Body of pancreas (tissue), 4 donors: ENCODE measurements at regions not wholly inside any gene's neighbourhood (a gene's known extent, or its start where the extent isn't known, plus 50 kb on each side); places are given as distances from the start of the nearest gene placed in this dataset.

Source experiments
- ATAC-seq: fragments of 150-250 bp; one replicate; pipeline ENCODE4 v1.9.1; 2016
- DNase-seq, 4 donors: peaks; one replicate each; pipeline ENCODE4 v3.0.0-alpha.2; 2019
- H3K27ac ChIP-seq, 4 donors: fragments of 200-600 bp; sonication (generic); 1 replicate in 3 of 4; 2 replicates in 1 of 4; pipeline versions ENCODE4 v1.5.1 to v1.6.1; 2016 to 2019; ENCODE audit warnings: mild to moderate bottlenecking in 1 of 4, mixed read lengths in 1 of 4, moderate library complexity in 1 of 4
- H3K27me3 ChIP-seq, 2 donors: fragments of 200-600 bp; sonication (generic); one replicate each; pipeline ENCODE4 v1.6.0; 2016; ENCODE audit warnings: mild to moderate bottlenecking in 1 of 2
- H3K36me3 ChIP-seq, 2 donors: fragments of 200-600 bp; sonication (generic); replicated peaks in 1 of 2; 2 replicates each; pipeline ENCODE4 v1.5.1; 2016; ENCODE audit warnings: low read depth in 2 of 2; ENCODE audit not compliant: insufficient read depth in 1 of 2
- H3K4me1 ChIP-seq: fragments of 200-600 bp; sonication (generic); one replicate; pipeline ENCODE4 v1.6.0; 2016
- H3K4me3 ChIP-seq, 2 donors: fragments of 200-600 bp; sonication (generic); 1 replicate in 1 of 2; 2 replicates in 1 of 2; pipeline ENCODE4 v1.5.1; 2016 to 2019
- H3K9me3 ChIP-seq, 3 donors: fragments of 200-600 bp; sonication (generic); 1 replicate in 2 of 3; 2 replicates in 1 of 3; pipeline ENCODE4 v1.5.1; 2016
- CTCF ChIP-seq, 7 experiments: fragments of 450-650 bp in 4 of 7; fragments of 200-600 bp in 3 of 7; sonication (generic) in 3 of 7; IDR thresholded peaks; one replicate each; pipeline ENCODE4 v1.5.1; 2016 to 2019; ENCODE audit warnings: antibody characterized with exemption in 7 of 7
- POLR2A ChIP-seq, 3 donors: fragments of 450-650 bp; IDR thresholded peaks; one replicate each; pipeline ENCODE4 v1.6.1; 2016; ENCODE audit warnings: antibody characterized with exemption in 3 of 3, mild to moderate bottlenecking in 2 of 3
- WGBS, 2 donors: methylation state at CpG; one replicate each; pipeline ENCODE4 v1.1.5; 2017; 5-methylcytosine and 5-hydroxymethylcytosine counted together
- intact Hi-C: fragments of 100-400 bp; cut with DNase I; formaldehyde crosslinking; loops from one replicate; pipeline ENCODE4 v1.15.1; 2023

- H3K9me3 ChIP-seq: no peaks in the 10 kb centered on the region
- H3K36me3 ChIP-seq: no peaks in the 10 kb centered on the region
- H3K27ac ChIP-seq: no peak overlapping the region
- intact Hi-C loops: no loop called here
- DNase-seq (no peak), ATAC-seq (no peak)
- no peaks in the 10 kb centered on the region for H3K27me3 ChIP-seq
- no peak overlapping the region for H3K4me3 ChIP-seq
- WGBS, 2 donors: 14% methylated on average over 4 of the region's 4 CpGs
- no peaks in the 10 kb centered on the region for H3K4me1 ChIP-seq
- no peak for TF ChIP-seq POLR2A (IDR thresholded peaks at IDR 0.05)
- no peak for TF ChIP-seq CTCF (IDR thresholded peaks at IDR 0.05)
These were observed 103.3 kb upstream of the POT1 start for GRCh38 chr7:125032943-125033342.

GRCh38 chr7:125030756-125031387, 101.2 kb upstream of the POT1 start:
- no peak for ATAC-seq
- H3K36me3 ChIP-seq: no peaks in the 10 kb centered on the region
- H3K27ac ChIP-seq: no peak overlapping the region
- TF ChIP-seq CTCF (IDR thresholded peaks at IDR 0.05) (no peak), POLR2A (IDR thresholded peaks at IDR 0.05) (no peak)
- intact Hi-C loops: no loop called here
- H3K4me3 ChIP-seq: no peak overlapping the region
- 62 to 65% methylated on average over 4 of the region's 4 CpGs for WGBS, 2 donors
- no peaks in the 10 kb centered on the region for H3K9me3 ChIP-seq
- H3K4me1 ChIP-seq: no peaks in the 10 kb centered on the region
- no peaks in the 10 kb centered on the region for H3K27me3 ChIP-seq
- DNase-seq: no peak

- DNase-seq (no peak), ATAC-seq (no peak)
- H3K9me3 ChIP-seq: no peaks in the 10 kb centered on the region
- no peaks in the 10 kb centered on the region for H3K27me3 ChIP-seq
- no peaks in the 10 kb centered on the region for H3K36me3 ChIP-seq
- no peak overlapping the region for H3K4me3 ChIP-seq
- intact Hi-C loops: no loop called here
- 73 to 83% methylated on average over 1 of the region's 1 CpG for WGBS, 2 donors
- no peaks in the 10 kb centered on the region for H3K4me1 ChIP-seq
- no peak overlapping the region for H3K27ac ChIP-seq
- TF ChIP-seq CTCF (IDR thresholded peaks at IDR 0.05): no peak
- no peak for TF ChIP-seq POLR2A (IDR thresholded peaks at IDR 0.05)
These were observed 96.0 kb upstream of the POT1 start for GRCh38 chr7:125025620-125026019.

GRCh38 chr7:125020801-125021200, 91.2 kb upstream of the POT1 start:
- TF ChIP-seq POLR2A (IDR thresholded peaks at IDR 0.05) (no peak), CTCF (IDR thresholded peaks at IDR 0.05) (no peak)
- H3K36me3 ChIP-seq: no peaks in the 10 kb centered on the region
- no peaks in the 10 kb centered on the region for H3K9me3 ChIP-seq
- DNase-seq: no peak
- H3K27me3 ChIP-seq: no peaks in the 10 kb centered on the region
- 67 to 75% methylated on average over 4 of the region's 4 CpGs for WGBS, 2 donors
- H3K27ac ChIP-seq: no peak overlapping the region
- intact Hi-C loops: no loop called here
- ATAC-seq: no peak
- H3K4me1 ChIP-seq: no peaks in the 10 kb centered on the region
- H3K4me3 ChIP-seq: no peak overlapping the region

GRCh38 chr7:125010540-125010939, 80.9 kb upstream of the POT1 start:
- no peak for ATAC-seq
- Histone ChIP-seq H3K27ac (no peak overlapping the region), H3K27me3 (no peaks in the 10 kb centered on the region), H3K36me3 (no peaks in the 10 kb centered on the region), H3K4me3 (no peak overlapping the region), H3K4me1 (no peaks in the 10 kb centered on the region), H3K9me3 (no peaks in the 10 kb centered on the region)
- 61 to 85% methylated on average over 1 of the region's 1 CpG for WGBS, 2 donors
- TF ChIP-seq POLR2A (IDR thresholded peaks at IDR 0.05): no peak
- no peak for DNase-seq
- intact Hi-C loops: no loop called here
